ENCODE measurements at regions not wholly inside any gene's neighbourhood (a gene's known extent, or its start where the extent isn't known, plus 50 kb on each side); places are given as distances from the start of the nearest gene placed in this dataset.

DNA sequence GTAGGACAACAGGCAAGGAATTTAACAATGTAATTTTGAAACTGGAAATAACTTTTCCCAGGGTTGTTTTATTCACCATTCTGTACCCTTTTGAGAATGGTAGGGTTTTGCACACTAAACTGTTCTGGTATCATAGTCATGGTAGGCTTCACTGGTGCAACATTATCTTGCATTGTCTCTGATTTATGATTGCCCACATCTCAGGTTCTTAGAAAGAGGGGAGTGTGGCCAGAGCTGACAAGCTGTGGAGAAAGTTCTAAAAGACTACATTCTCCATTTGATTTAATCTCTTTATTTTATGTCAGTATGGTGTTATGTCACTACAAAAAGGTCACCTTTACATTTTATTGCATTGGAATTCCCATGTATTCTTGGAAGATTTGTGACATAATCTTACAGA lies 447.3 kb downstream of the GRIA2 start:
- no peak overlapping the region for H3K9ac ChIP-seq (ENCODE audit: low read depth in 1 of 2, low read length in 2 of 2)
- H3K4me1 ChIP-seq (ENCODE audit: control insufficient read depth in 2 of 2, insufficient read depth in 2 of 2, low read length in 2 of 2), result no peaks in the 10 kb centered on the region
- no peaks in the 10 kb centered on the region for H3K27me3 ChIP-seq (ENCODE audit: control insufficient read depth in 2 of 2, insufficient read depth in 2 of 2, low read length in 2 of 2)
- H3K36me3 ChIP-seq (ENCODE audit: control insufficient read depth in 2 of 2, insufficient read depth in 2 of 2, low read length in 2 of 2), result no peaks in the 10 kb centered on the region
- no peak overlapping the region for H3K4me3 ChIP-seq (ENCODE audit: low read length in 2 of 2)
- H3K9me3 ChIP-seq (ENCODE audit: control insufficient read depth in 2 of 2, low read length in 2 of 2), result no peaks in the 10 kb centered on the region
- H3K27ac ChIP-seq (ENCODE audit: low read depth in 2 of 2, low read length in 2 of 2), result no peak overlapping the region

DNA sequence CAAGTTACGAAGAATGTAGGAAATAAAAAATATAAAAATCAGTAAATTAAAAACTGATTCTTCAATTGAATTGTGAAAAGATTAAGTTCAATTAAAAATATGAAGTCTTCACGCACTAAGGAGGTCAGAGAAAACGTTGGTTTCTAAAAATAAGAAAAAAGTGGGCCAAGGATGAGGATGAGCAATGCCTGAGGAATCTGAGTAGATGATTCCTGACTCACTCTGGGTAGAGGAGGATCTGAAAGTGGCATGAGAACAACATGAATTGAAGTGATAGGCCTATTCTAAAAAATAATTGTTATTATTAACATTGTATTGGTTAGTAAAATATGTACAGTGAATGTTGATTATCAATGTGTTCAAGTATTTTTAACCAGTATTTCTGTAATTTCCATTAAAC lies 444.2 kb downstream of the GRIA2 start:
- Histone ChIP-seq H3K36me3 (ENCODE audit: control insufficient read depth in 2 of 2, insufficient read depth in 2 of 2, low read length in 2 of 2) (no peaks in the 10 kb centered on the region), H3K27me3 (ENCODE audit: control insufficient read depth in 2 of 2, insufficient read depth in 2 of 2, low read length in 2 of 2) (no peaks in the 10 kb centered on the region), H3K27ac (ENCODE audit: low read depth in 2 of 2, low read length in 2 of 2) (no peak overlapping the region), H3K4me1 (ENCODE audit: control insufficient read depth in 2 of 2, insufficient read depth in 2 of 2, low read length in 2 of 2) (no peaks in the 10 kb centered on the region), H3K4me3 (ENCODE audit: low read length in 2 of 2) (no peak overlapping the region), H3K9ac (ENCODE audit: low read depth in 1 of 2, low read length in 2 of 2) (no peak overlapping the region), H3K9me3 (ENCODE audit: control insufficient read depth in 2 of 2, low read length in 2 of 2) (no peaks in the 10 kb centered on the region)

DNA sequence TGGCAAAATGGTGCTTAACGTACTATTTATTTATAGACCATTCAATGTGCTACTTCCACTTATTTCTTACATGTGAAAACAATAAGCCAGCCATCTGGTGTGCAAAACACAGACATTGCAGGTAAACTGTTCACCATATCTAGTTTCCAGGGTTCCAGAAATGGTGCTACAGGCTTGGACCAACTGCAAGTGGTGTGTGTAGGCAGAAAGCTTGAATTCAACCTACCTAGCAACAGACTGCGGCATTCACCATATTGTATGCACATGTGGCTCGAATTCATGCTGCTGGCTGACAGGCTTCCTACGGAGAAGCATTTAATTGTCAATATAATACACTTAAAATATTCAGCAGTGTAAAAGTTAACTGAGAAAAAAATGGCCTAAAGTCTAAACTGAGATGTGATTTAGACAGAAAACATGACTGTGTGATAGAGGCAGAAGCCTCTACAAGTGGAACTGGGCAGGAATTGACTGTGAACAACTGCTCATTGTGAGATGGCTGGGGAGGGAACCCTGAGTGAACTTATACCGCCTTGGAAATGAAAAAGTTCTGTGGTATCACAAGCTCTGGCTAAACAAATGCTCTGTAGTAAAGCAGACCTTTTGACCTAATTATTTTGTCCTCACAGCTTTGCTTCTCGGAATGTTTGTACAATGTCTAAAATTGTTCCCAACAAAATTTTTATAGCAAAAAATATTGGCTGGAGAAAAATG lies 434.7 kb downstream of the GRIA2 start:
- Histone ChIP-seq H3K27me3 (ENCODE audit: control insufficient read depth in 2 of 2, insufficient read depth in 2 of 2, low read length in 2 of 2) (no peaks in the 10 kb centered on the region), H3K27ac (ENCODE audit: low read depth in 2 of 2, low read length in 2 of 2) (no peak overlapping the region), H3K4me3 (ENCODE audit: low read length in 2 of 2) (no peak overlapping the region), H3K36me3 (ENCODE audit: control insufficient read depth in 2 of 2, insufficient read depth in 2 of 2, low read length in 2 of 2) (no peaks in the 10 kb centered on the region), H3K9me3 (ENCODE audit: control insufficient read depth in 2 of 2, low read length in 2 of 2) (no peaks in the 10 kb centered on the region), H3K4me1 (ENCODE audit: control insufficient read depth in 2 of 2, insufficient read depth in 2 of 2, low read length in 2 of 2) (no peaks in the 10 kb centered on the region), H3K9ac (ENCODE audit: low read depth in 1 of 2, low read length in 2 of 2) (no peak overlapping the region)

DNA sequence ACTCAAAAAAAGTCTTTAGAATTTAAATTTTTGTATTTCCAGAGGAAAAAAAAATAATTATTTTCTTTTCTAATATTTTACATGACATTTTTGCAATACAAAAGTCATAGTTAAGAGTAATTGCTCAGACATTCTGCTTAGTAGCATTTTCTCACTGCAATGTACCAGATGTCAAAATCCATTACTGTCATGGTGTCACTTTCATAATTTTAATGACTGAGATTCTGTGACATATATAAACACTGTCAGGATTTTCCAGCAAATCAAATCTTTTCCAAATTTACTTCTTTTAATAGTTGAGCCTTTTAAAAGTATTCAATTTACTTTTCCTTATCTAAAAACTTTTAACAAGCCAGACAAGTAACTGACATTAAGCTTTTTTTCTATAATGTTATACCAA lies 422.7 kb downstream of the GRIA2 start:
- Histone ChIP-seq H3K27me3 (ENCODE audit: control insufficient read depth in 2 of 2, insufficient read depth in 2 of 2, low read length in 2 of 2) (no peaks in the 10 kb centered on the region), H3K4me3 (ENCODE audit: low read length in 2 of 2) (no peak overlapping the region), H3K9me3 (ENCODE audit: control insufficient read depth in 2 of 2, low read length in 2 of 2) (no peaks in the 10 kb centered on the region), H3K4me1 (ENCODE audit: control insufficient read depth in 2 of 2, insufficient read depth in 2 of 2, low read length in 2 of 2) (no peaks in the 10 kb centered on the region), H3K9ac (ENCODE audit: low read depth in 1 of 2, low read length in 2 of 2) (no peak overlapping the region), H3K27ac (ENCODE audit: low read depth in 2 of 2, low read length in 2 of 2) (no peak overlapping the region), H3K36me3 (ENCODE audit: control insufficient read depth in 2 of 2, insufficient read depth in 2 of 2, low read length in 2 of 2) (no peaks in the 10 kb centered on the region)

DNA sequence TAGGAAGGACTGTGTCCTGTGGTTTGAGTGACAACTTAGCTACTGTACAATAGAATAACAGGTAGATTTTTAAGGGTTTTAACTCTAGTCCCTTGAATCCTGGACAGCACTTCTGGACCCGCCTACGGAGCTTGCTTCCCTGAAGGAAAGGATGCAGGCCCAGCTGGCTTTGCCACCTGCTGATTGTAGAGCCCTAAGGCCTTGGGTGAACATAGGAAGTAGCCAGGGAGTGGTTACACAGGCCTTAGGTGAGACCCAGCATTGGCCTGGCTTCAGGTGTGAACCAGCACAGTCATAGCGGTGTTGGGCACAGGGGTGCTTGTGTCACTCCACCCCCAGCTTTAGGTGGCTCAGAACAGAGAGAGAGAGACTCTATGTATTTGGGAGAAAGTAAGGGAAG lies 413.5 kb downstream of the GRIA2 start:
- no peak overlapping the region for H3K27ac ChIP-seq (ENCODE audit: low read depth in 2 of 2, low read length in 2 of 2)
- H3K36me3 ChIP-seq (ENCODE audit: control insufficient read depth in 2 of 2, insufficient read depth in 2 of 2, low read length in 2 of 2), result no peaks in the 10 kb centered on the region
- no peak overlapping the region for H3K9ac ChIP-seq (ENCODE audit: low read depth in 1 of 2, low read length in 2 of 2)
- H3K9me3 ChIP-seq (ENCODE audit: control insufficient read depth in 2 of 2, low read length in 2 of 2), result no peaks in the 10 kb centered on the region
- H3K27me3 ChIP-seq (ENCODE audit: control insufficient read depth in 2 of 2, insufficient read depth in 2 of 2, low read length in 2 of 2), result no peaks in the 10 kb centered on the region
- no peaks in the 10 kb centered on the region for H3K4me1 ChIP-seq (ENCODE audit: control insufficient read depth in 2 of 2, insufficient read depth in 2 of 2, low read length in 2 of 2)
- no peak overlapping the region for H3K4me3 ChIP-seq (ENCODE audit: low read length in 2 of 2)

DNA sequence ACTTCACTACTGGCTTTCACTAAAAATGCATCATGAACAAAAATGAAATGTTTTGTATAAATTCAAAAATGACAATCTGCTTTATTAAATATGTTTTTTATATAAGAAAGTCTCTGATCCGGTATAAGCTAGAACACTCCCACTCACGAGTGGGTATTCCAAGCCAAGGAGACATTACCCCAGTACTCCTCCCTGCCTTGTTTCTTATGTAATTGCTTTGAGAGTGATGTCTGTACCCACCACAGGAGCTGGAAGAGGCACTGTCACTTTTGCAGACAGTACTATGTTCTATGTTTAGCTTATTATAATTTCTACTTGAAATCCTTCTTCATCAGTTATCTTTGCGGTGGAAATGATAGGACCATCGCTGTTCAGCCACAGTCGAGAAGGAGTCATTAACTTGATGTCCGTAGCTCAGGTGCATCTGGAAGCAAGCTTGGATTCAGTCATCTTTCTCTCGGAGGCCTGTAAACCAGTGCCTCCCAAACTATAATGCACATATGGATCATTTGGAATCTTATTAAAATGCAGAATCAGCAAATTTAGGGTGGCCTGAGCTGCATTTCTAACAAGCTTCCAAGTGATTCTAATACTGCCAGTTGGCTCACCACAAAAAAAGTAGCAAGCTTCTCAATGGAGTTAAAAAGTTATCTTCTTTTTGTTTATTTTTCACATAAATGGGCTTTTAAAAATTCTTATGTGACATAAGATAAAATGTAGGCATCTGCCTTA lies 396.4 kb downstream of the GRIA2 start:
- Histone ChIP-seq H3K9me3 (ENCODE audit: control insufficient read depth in 2 of 2, low read length in 2 of 2) (no peaks in the 10 kb centered on the region), H3K27ac (ENCODE audit: low read depth in 2 of 2, low read length in 2 of 2) (no peak overlapping the region), H3K4me1 (ENCODE audit: control insufficient read depth in 2 of 2, insufficient read depth in 2 of 2, low read length in 2 of 2) (no peaks in the 10 kb centered on the region), H3K9ac (ENCODE audit: low read depth in 1 of 2, low read length in 2 of 2) (no peak overlapping the region), H3K27me3 (ENCODE audit: control insufficient read depth in 2 of 2, insufficient read depth in 2 of 2, low read length in 2 of 2) (no peaks in the 10 kb centered on the region), H3K4me3 (ENCODE audit: low read length in 2 of 2) (no peak overlapping the region), H3K36me3 (ENCODE audit: control insufficient read depth in 2 of 2, insufficient read depth in 2 of 2, low read length in 2 of 2) (no peaks in the 10 kb centered on the region)

DNA sequence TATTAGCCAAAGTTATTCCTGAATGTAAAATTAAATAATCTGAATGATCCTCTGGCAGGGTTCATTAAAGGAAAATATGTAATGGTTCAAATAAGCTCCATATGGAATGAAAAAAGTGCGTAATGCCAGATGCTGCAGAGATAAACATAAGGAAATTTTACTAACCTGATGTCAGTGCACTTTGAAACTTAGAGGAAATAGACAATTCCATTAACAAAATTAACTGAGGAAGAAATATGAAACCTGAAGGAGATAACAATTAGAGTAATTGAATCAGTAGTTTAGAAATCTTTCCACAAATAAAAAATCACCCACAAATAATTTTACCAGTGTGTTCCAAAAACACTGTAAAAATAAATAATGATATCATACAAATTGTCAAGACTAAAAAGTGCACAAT lies 387.5 kb downstream of the GRIA2 start:
- no peaks in the 10 kb centered on the region for H3K36me3 ChIP-seq (ENCODE audit: control insufficient read depth in 2 of 2, insufficient read depth in 2 of 2, low read length in 2 of 2)
- H3K4me1 ChIP-seq (ENCODE audit: control insufficient read depth in 2 of 2, insufficient read depth in 2 of 2, low read length in 2 of 2), result no peaks in the 10 kb centered on the region

DNA sequence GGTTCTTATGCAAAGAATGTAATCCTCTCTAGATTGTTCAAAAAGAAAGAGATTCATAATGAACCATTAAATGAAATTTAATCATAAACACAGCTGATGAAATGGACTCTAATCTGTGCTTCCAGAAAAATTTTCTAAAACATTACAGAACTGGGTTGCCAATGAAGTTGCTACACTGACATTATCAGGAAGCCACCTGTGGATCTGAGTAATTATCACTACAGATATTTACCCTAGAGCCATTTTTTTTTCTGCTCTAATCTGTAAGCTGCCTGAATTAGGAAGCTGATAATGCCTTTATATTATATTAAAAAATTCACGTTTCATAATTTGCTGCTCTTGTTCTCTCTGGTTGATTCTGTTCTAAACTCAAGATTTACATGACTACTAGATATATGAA lies 380.1 kb downstream of the GRIA2 start:
- Histone ChIP-seq H3K27ac (ENCODE audit: low read depth in 2 of 2, low read length in 2 of 2) (no peak overlapping the region), H3K4me3 (ENCODE audit: low read length in 2 of 2) (no peak overlapping the region), H3K27me3 (ENCODE audit: control insufficient read depth in 2 of 2, insufficient read depth in 2 of 2, low read length in 2 of 2) (no peaks in the 10 kb centered on the region), H3K4me1 (ENCODE audit: control insufficient read depth in 2 of 2, insufficient read depth in 2 of 2, low read length in 2 of 2) (no peaks in the 10 kb centered on the region), H3K9ac (ENCODE audit: low read depth in 1 of 2, low read length in 2 of 2) (no peak overlapping the region), H3K9me3 (ENCODE audit: control insufficient read depth in 2 of 2, low read length in 2 of 2) (no peaks in the 10 kb centered on the region), H3K36me3 (ENCODE audit: control insufficient read depth in 2 of 2, insufficient read depth in 2 of 2, low read length in 2 of 2) (no peaks in the 10 kb centered on the region)

More for the DNA sequence above, 387.5 kb downstream of the GRIA2 start:
- H3K27me3 ChIP-seq (ENCODE audit: control insufficient read depth in 2 of 2, insufficient read depth in 2 of 2, low read length in 2 of 2), result no peaks in the 10 kb centered on the region
- H3K4me3 ChIP-seq (ENCODE audit: low read length in 2 of 2), result no peak overlapping the region
- H3K27ac ChIP-seq (ENCODE audit: low read depth in 2 of 2, low read length in 2 of 2), result no peak overlapping the region
- no peaks in the 10 kb centered on the region for H3K9me3 ChIP-seq (ENCODE audit: control insufficient read depth in 2 of 2, low read length in 2 of 2)
- no peak overlapping the region for H3K9ac ChIP-seq (ENCODE audit: low read depth in 1 of 2, low read length in 2 of 2)

DNA sequence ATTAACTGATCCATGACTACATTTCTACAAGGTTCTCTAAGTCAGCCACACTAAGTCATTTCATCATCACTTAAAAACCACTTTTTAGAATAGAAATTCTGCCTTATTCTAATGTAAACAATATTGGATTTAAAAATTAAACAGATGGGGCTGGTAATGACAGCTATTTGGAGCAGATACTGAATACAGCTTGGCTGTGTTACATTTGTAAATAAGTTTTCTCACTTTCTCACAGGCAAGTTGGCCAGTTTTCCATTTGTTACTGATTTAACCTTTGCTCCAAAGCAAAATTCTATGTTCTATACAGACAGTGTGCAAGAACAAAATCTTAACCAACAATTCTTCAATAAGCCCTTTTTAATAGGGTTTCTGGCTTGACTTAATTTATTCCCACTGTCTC lies 370.7 kb downstream of the GRIA2 start:
- H3K36me3 ChIP-seq (ENCODE audit: control insufficient read depth in 2 of 2, insufficient read depth in 2 of 2, low read length in 2 of 2), result no peaks in the 10 kb centered on the region
- no peak overlapping the region for H3K4me3 ChIP-seq (ENCODE audit: low read length in 2 of 2)
- no peaks in the 10 kb centered on the region for H3K27me3 ChIP-seq (ENCODE audit: control insufficient read depth in 2 of 2, insufficient read depth in 2 of 2, low read length in 2 of 2)
- H3K9ac ChIP-seq (ENCODE audit: low read depth in 1 of 2, low read length in 2 of 2), result no peak overlapping the region
- no peaks in the 10 kb centered on the region for H3K9me3 ChIP-seq (ENCODE audit: control insufficient read depth in 2 of 2, low read length in 2 of 2)
- no peaks in the 10 kb centered on the region for H3K4me1 ChIP-seq (ENCODE audit: control insufficient read depth in 2 of 2, insufficient read depth in 2 of 2, low read length in 2 of 2)
- no peak overlapping the region for H3K27ac ChIP-seq (ENCODE audit: low read depth in 2 of 2, low read length in 2 of 2)

DNA sequence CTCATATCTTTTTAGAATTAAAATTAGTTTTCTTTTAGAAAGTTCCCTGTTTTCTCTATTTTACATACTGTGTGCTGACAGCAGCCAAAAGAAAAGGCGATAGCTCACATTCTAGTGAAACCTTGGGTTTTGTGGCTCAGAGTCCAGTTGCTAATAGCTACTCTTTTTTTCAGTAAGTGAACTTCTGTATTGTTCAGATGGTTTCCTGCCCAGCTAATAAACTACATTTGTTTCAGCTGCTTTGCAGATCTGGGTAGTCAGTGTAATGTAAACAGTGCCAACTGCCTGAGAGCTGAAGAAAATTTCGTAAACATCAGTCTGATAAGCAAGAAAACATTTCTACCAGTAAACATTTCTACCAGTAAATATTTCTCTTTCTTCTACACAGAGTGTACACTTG lies 370.2 kb downstream of the GRIA2 start:
- no peak overlapping the region for H3K4me3 ChIP-seq (ENCODE audit: low read length in 2 of 2)
- H3K27ac ChIP-seq (ENCODE audit: low read depth in 2 of 2, low read length in 2 of 2), result no peak overlapping the region
- H3K9me3 ChIP-seq (ENCODE audit: control insufficient read depth in 2 of 2, low read length in 2 of 2), result no peaks in the 10 kb centered on the region
- no peaks in the 10 kb centered on the region for H3K36me3 ChIP-seq (ENCODE audit: control insufficient read depth in 2 of 2, insufficient read depth in 2 of 2, low read length in 2 of 2)
- no peak overlapping the region for H3K9ac ChIP-seq (ENCODE audit: low read depth in 1 of 2, low read length in 2 of 2)
- H3K27me3 ChIP-seq (ENCODE audit: control insufficient read depth in 2 of 2, insufficient read depth in 2 of 2, low read length in 2 of 2), result no peaks in the 10 kb centered on the region
- no peaks in the 10 kb centered on the region for H3K4me1 ChIP-seq (ENCODE audit: control insufficient read depth in 2 of 2, insufficient read depth in 2 of 2, low read length in 2 of 2)

Measured in mucosa of rectum (tissue), 2 donors.